Pancreas (tissue), 10 donors: ENCODE measurements at regions not wholly inside any gene's neighbourhood (a gene's known extent, or its start where the extent isn't known, plus 50 kb on each side); places are given as distances from the start of the nearest gene placed in this dataset.

ENCODE experiments used
- ATAC-seq, 4 donors: fragments of 200-7000 bp; cut with Tn5 transposase; one replicate each; pipeline versions ENCODE4 v1.8.0 to v1.9.1; 2020; ENCODE audit warnings: mild to moderate bottlenecking in 4 of 4, moderate library complexity in 4 of 4
- DNase-seq, 6 donors: peaks; one replicate each; pipeline ENCODE4 v3.0.0-alpha.2; 2020
- FAIRE-seq: peaks from 2 replicates; lab custom pipeline; 2012; peaks lifted over from hg19 to GRCh38; lab: Jason Lieb, UNC
- H3K27ac ChIP-seq, 4 donors: fragments of 200-600 bp; sonication (generic); 1 replicate in 3 of 4; 2 replicates in 1 of 4; pipeline versions ENCODE4 v1.5.0 to v1.8.0; 2020
- H3K27me3 ChIP-seq, 4 donors: fragments of 200-600 bp; one replicate each; pipeline ENCODE4 v1.8.0; 2021
- H3K36me3 ChIP-seq, 3 donors: fragments of 200-600 bp; sonication (generic) in 1 of 3; one replicate each; pipeline versions ENCODE4 v1.5.0 to v1.8.0; 2020 to 2021
- H3K4me1 ChIP-seq, 3 donors: fragments of 200-600 bp; one replicate each; pipeline ENCODE4 v1.8.0; 2021
- H3K4me3 ChIP-seq, 4 donors: fragments of 200-600 bp; sonication (generic) in 2 of 4; one replicate each; pipeline versions ENCODE4 v1.5.0 to v1.8.0; 2020 to 2021
- H3K9me3 ChIP-seq, 4 donors: fragments of 200-600 bp; one replicate each; pipeline ENCODE4 v1.8.0; 2021
- WGBS, 2 donors: extraction: QIAGEN DNeasy Blood & Tissue Kit; methylation state at CpG; one replicate each; pipeline ENCODE4 v1.1.7; 2013; 5-methylcytosine and 5-hydroxymethylcytosine counted together
- intact Hi-C, 3 donors: fragments of 100-400 bp; cut with DNase I; formaldehyde crosslinking; loops; one replicate each; pipeline versions ENCODE4 v1.11.1 to v1.14.2; 2022
- TF ChIP-seq, protein P1 (sequence below), 4 donors: fragments of 200-600 bp; sonication (generic) in 3 of 4; IDR thresholded peaks; one replicate each; pipeline versions ENCODE4 v1.5.0 to v1.8.0; 2021; ENCODE audit warnings: antibody characterized with exemption in 4 of 4
- donor health status: healthy with polysubstance abuse.
- donor health status: DM: no; HTN: no; CAD: no; lungs with moderate emphysema.
- donor health status: DM: no; HTN: no; CAD: no.
- donor health status: control.
- donor health status: control.
- donor health status: Bipolar disorder and iron deficiency.
- donor health status: DM: yes; HTN: yes; CAD: no.
- donor health status: DM: no; HTN: no; CAD: no.
- donor health status: DM: no; HTN: no; CAD: no.
- donor health status: DM: yes; HTN: yes; CAD: no.

DNA sequence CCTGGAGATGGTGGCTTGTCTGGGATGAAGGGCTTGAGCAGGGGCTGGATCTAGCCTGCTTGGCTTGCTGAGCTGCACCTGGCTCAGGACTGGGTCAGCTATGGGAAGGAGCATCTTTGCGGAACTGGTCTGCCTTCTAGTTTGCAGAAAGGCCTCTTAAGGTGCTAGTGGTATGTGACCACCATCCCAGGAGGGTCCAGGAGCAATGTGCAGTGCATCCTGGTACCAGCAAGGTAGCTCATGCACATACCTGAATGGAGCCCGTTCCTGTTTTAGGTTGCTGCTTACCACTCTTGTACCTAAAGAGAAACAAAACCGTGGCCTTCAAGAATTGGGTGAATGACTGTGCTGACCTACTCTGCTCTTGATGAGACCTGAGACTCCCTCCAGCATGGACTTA lies 118.6 kb upstream of the PELI1 start:
- DNase-seq = no peak
- TF ChIP-seq, protein P1, sequence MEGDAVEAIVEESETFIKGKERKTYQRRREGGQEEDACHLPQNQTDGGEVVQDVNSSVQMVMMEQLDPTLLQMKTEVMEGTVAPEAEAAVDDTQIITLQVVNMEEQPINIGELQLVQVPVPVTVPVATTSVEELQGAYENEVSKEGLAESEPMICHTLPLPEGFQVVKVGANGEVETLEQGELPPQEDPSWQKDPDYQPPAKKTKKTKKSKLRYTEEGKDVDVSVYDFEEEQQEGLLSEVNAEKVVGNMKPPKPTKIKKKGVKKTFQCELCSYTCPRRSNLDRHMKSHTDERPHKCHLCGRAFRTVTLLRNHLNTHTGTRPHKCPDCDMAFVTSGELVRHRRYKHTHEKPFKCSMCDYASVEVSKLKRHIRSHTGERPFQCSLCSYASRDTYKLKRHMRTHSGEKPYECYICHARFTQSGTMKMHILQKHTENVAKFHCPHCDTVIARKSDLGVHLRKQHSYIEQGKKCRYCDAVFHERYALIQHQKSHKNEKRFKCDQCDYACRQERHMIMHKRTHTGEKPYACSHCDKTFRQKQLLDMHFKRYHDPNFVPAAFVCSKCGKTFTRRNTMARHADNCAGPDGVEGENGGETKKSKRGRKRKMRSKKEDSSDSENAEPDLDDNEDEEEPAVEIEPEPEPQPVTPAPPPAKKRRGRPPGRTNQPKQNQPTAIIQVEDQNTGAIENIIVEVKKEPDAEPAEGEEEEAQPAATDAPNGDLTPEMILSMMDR (IDR thresholded peaks at IDR 0.05) = no peak
- peaks cover 0 to 10% (median 0%) of the 10 kb centered on the region in 3 donors for H3K4me1 ChIP-seq
- H3K36me3 ChIP-seq = no peaks in the 10 kb centered on the region
- intact Hi-C loops = no loop called here
- FAIRE-seq = no peak
- WGBS, 2 donors = 85 to 96% methylated on average over 3 of the region's 3 CpGs
- no peaks in the 10 kb centered on the region for H3K9me3 ChIP-seq
- no peak overlapping the region for H3K27ac ChIP-seq
- ATAC-seq = no peak
- no peak overlapping the region for H3K4me3 ChIP-seq
- no peaks in the 10 kb centered on the region for H3K27me3 ChIP-seq

DNA sequence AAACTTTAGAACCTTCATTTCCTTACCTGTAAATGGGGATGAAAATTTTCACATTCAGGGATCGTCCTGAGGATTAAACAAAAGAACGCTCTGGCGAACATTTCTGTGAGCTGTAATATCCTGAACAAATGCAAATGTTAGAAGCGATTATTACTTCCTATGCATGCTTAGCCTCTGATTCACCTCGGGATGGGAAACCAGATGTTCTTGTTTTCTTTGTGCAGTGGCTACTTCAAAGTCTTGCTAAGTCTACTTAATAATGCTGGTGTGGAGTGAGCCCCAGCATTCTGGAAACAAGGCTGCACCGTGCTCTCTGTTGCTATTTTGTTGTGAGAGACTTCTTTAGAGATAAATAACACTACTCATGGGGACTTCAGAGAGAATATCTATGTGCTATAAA lies 119.1 kb upstream of the PELI1 start:
- intact Hi-C loops = no loop called here
- Histone ChIP-seq H3K27ac (no peak overlapping the region), H3K4me3 (no peak overlapping the region), H3K36me3 (no peaks in the 10 kb centered on the region), H3K27me3 (no peaks in the 10 kb centered on the region), H3K4me1 (peaks cover 0 to 10% (median 0%) of the 10 kb centered on the region in 3 donors), H3K9me3 (no peaks in the 10 kb centered on the region)
- DNase-seq = no peak
- no peak for FAIRE-seq
- TF ChIP-seq, protein P1 (IDR thresholded peaks at IDR 0.05) = no peak
- WGBS, 2 donors = 79 to 81% methylated on average over 6 of the region's 6 CpGs
- ATAC-seq = peak in 2 of 4 donors; percentile 21 to 42

DNA sequence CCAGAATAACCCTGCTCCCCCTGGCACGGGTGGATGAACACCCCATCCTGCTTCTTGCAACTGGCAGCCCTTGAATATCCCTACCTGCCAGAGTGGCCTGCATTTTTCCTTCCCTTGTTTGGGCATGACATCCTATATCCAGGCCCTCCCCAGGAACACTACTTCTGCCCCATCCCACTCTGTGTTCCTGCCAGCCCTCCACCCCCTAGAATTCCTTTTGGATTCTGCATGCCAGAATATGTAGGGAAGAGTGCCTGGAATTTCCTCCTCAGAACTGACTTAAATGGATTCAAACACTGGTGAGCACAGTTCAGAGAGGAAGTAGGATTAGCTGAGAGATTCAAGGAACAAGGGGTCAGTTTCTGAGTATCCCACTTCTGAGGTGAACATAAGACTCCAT lies 123.5 kb upstream of the PELI1 start:
- Histone ChIP-seq H3K4me3 (no peak overlapping the region), H3K4me1 (peaks cover 0 to 2% (median 0%) of the 10 kb centered on the region in 3 donors), H3K27ac (no peak overlapping the region), H3K9me3 (no peaks in the 10 kb centered on the region), H3K27me3 (no peaks in the 10 kb centered on the region), H3K36me3 (no peaks in the 10 kb centered on the region)
- TF ChIP-seq, protein P1 (IDR thresholded peaks at IDR 0.05) = no peak
- 74 to 75% methylated on average over 1 of the region's 1 CpG for WGBS, 2 donors
- no peak for FAIRE-seq
- intact Hi-C loops = no loop called here
- no peak for DNase-seq
- no peak for ATAC-seq

DNA sequence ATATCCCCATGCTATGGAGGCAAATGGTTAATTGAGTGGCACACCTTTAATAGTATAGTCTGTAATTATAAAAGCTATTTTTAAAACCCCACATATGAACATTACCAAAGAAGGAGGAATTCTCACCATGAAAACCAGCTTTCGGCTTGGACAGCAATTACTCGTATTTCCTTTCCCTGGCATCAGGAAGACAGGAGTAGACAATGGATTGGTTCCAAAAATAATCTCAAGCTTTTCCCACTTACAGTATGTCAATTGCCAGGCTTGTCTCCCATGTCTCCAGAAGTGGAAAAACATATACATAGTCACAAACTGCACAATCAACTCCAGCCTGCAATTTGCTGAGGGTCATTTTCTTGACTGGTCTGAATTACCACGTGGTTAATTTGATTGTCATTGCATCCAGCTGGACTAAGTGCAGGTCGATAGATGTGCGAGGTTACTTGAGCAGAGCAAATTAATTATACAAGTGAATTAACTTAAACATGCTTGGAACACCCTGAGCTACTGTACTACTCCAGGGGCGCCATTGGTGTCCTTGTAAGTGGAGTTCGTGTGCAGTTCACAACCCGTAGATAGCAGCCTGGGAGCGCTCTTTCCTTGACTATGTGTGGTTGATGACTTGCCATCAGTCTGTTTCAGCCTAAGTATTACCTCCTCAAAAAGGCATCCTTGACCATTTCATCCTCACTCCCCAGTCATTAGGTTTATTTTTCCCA lies 124.3 kb upstream of the PELI1 start:
- H3K27ac ChIP-seq = no peak overlapping the region
- TF ChIP-seq, protein P1 (IDR thresholded peaks at IDR 0.05) = no peak
- FAIRE-seq (no peak), ATAC-seq (no peak), DNase-seq (no peak)
- no peaks in the 10 kb centered on the region for H3K9me3 ChIP-seq
- H3K36me3 ChIP-seq = no peaks in the 10 kb centered on the region
- H3K4me1 ChIP-seq = peaks cover 0 to 9% (median 7%) of the 10 kb centered on the region in 3 donors
- intact Hi-C loops = no loop called here
- 76% methylated on average over 9 of the region's 9 CpGs for WGBS, 2 donors
- no peaks in the 10 kb centered on the region for H3K27me3 ChIP-seq
- no peak overlapping the region for H3K4me3 ChIP-seq
